ENCODE measurements at regions not wholly inside any gene's neighbourhood (a gene's known extent, or its start where the extent isn't known, plus 50 kb on each side); places are given as distances from the start of the nearest gene placed in this dataset.
"Not testable (repeated sequence)": the region's sequence is repeated elsewhere in the genome, so short reads cannot be mapped to it uniquely, and the experiment has no call there.

DNA sequence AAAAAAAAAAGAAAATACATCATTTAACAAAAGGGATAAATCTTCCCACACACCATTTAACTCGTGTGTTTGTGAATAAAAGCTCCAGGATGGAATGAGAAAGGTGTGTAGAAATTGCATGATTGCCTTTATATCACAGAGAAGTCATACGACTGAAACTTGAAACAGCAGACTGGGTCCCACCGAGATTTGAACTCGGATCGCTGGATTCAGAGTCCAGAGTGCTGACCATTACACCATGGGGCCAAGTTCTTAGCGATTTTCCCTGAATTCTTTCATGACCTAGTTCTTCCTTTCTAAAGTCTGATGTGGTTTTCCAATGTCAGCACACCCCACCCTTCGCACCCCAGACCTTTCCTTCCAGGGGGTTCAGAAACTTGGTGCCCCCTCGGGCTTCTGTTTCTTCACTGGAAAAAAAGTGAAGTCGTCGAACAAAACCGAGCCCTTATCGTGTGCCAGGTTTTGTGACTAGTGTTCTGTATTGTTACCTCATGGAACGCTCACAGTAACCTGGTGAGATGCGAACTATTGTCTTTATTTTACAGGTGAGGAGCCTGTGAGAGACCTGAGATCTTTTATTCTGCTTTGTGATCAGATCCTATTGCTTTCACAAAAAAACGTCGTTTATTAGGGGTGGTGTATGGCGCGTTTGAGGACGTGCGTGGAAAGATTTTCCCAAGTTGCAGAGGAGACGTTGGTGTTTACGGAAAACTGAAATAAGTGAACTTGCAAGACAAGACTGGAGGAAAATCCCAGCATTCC lies 120.8 kb downstream of the OR2B2 start:
- DNase-seq (ENCODE audit: low read depth, low spot score): peak; percentile 85
- in situ Hi-C loops (cut with HindIII; ENCODE audit: low sequenced_read_pairs): no loop called here
- H3K4me3 ChIP-seq (ENCODE audit: low read depth, low read length): peak overlapping the region; percentile 69
- no peak for TF ChIP-seq CTCF (IDR thresholded peaks at IDR 0.05; ENCODE audit: low read depth, low read length)

- DNase-seq (ENCODE audit: low read depth, low spot score); in situ Hi-C loops (cut with HindIII; ENCODE audit: low sequenced_read_pairs); H3K4me3 ChIP-seq (ENCODE audit: low read depth, low read length): not testable (repeated sequence)
These were observed 123.8 kb downstream of the OR2B2 start for GRCh38 chr6:27788376-27788775.

- no peak for DNase-seq (ENCODE audit: low read depth, low spot score)
- no peak for TF ChIP-seq CTCF (IDR thresholded peaks at IDR 0.05; ENCODE audit: low read depth, low read length)
- H3K4me3 ChIP-seq (ENCODE audit: low read depth, low read length): no peak overlapping the region
- in situ Hi-C loops (cut with HindIII; ENCODE audit: low sequenced_read_pairs): no loop called here
These were observed 126.1 kb downstream of the OR2B2 start for GRCh38 chr6:27786048-27786447.

DNA sequence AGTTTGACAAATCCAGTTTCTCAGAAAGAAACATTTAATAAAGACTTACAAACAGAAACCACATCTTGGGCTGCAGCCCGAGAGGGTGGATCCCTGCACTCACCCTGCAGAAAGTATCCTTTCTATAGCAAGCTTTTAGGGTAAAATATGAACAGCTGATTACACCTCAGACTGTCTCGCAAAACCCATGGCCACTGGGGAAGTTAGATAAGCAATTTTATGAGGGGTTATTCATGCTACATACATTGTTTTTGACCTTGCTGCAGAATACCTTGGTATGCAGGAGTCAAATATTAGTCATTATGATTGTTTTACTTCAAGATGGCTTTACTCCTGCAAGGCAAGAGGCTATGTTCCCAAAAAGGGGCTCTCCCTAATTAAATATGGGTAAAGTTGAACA lies 126.9 kb downstream of the OR2B2 start:
- no peak overlapping the region for H3K4me3 ChIP-seq (ENCODE audit: low read depth, low read length)
- no peak for DNase-seq (ENCODE audit: low read depth, low spot score)
- TF ChIP-seq CTCF (IDR thresholded peaks at IDR 0.05; ENCODE audit: low read depth, low read length): no peak
- in situ Hi-C loops (cut with HindIII; ENCODE audit: low sequenced_read_pairs): no loop called here

DNA sequence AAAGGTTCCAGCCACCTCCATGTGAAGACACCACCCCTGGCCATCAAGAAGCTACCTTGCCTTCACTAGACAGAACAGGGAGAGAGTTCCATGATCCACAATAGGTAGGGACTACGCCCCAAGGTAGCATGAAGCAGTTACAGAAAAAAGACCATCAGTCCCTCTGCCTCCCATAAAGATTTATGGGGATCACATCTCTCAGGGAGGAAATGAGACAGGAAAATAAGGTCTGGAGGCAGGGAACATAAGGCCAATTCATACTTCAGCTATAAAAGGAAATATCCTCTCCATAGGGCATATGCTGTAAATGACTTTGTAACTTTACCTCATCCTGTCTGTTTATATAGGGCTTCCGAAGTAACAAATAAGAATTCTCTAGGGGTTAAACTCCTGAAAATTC lies 129.4 kb downstream of the OR2B2 start:
- DNase-seq (ENCODE audit: low read depth, low spot score): no peak
- TF ChIP-seq CTCF (IDR thresholded peaks at IDR 0.05; ENCODE audit: low read depth, low read length): no peak
- in situ Hi-C loops (cut with HindIII; ENCODE audit: low sequenced_read_pairs): no loop called here

DNA sequence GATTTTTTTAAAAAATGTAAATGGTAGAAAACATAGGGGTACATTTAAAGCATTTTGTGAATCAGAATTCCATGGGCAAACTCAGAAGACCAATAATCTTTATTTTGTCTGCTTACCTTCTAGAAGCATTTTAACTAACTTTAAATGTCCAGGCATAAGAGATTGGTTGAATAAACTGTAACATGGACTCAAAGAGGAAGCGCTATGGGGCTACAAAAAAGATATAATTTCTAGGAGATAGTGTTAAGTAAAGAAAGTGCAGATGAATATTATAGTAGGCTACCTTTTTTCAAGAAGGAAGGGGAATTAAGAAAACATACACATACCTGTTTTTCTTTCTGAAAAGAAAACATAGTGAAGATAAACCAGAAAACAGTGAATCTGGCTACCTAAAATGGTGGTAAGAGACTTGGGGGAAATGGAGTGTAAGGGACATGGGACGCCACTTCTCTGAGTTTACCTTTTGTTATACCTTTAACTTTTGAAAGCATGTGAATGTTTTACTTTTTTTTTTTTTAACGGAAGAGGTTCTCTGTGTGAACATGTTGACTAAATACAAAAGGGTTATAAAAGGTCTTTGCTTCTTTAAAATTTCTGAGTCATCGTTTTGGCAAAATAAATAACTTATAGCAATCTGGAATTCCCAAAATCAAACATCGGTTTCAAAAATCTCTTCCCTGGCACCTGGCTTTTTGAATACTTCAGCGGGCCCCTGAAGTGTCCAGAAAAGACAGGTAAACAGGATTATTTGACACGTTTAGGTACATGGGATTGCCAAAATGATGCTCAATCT lies 133.4 kb downstream of the OR2B2 start:
- DNase-seq (ENCODE audit: low read depth, low spot score): no peak
- H3K4me3 ChIP-seq (ENCODE audit: low read depth, low read length): no peak overlapping the region
- TF ChIP-seq CTCF (IDR thresholded peaks at IDR 0.05; ENCODE audit: low read depth, low read length): no peak
- in situ Hi-C loops (cut with HindIII; ENCODE audit: low sequenced_read_pairs): no loop called here

More for the DNA sequence above, 129.4 kb downstream of the OR2B2 start:
- no peak overlapping the region for H3K4me3 ChIP-seq (ENCODE audit: low read depth, low read length)
